PC-3 (cell line): ENCODE measurements at regions not wholly inside any gene's neighbourhood (a gene's known extent, or its start where the extent isn't known, plus 50 kb on each side); places are given as distances from the start of the nearest gene placed in this dataset.
A peak's percentile ranks its signal among the peaks of the same experiment; 100 is the strongest.

ENCODE experiments used
- ATAC-seq: fragments of 200-7000 bp; cut with Tn5 transposase; 2 replicates; pipeline ENCODE4 v1.9.1; 2020; ENCODE audit warnings: mild to moderate bottlenecking, moderate library complexity
- BruUV-seq: library from RNA; stranded (reverse); fragments of 400-500 nt; replicated peaks from 2 replicates; lab custom pipeline; 2021; lab: Mats Ljungman, UMichigan
- CTCF ChIA-PET: fragments of 300-600 bp; sonication (Branson Sonifier 250); formaldehyde crosslinking; loops from one replicate; lab custom pipeline; 2022; ENCODE audit warnings: antibody characterized with exemption; lab: Charles Lee
- POLR2A ChIA-PET: fragments of 300-600 bp; sonication (Branson Sonifier 250); formaldehyde crosslinking; loops from one replicate; lab custom pipeline; 2022; ENCODE audit warnings: antibody characterized with exemption; ENCODE audit not compliant: unreplicated experiment; lab: Charles Lee
- DNase-seq: peaks from one replicate; pipeline ENCODE4 v3.0.0-alpha.2; 2015
- H2AFZ ChIP-seq: fragments of 300-600 bp; sonication (generic); 2 replicates; pipeline ENCODE4 v1.6.0; 2016; ENCODE audit warnings: antibody characterized with exemption, low read length
- H3F3A ChIP-seq: fragments of 300-600 bp; sonication (generic); one replicate; pipeline ENCODE4 v1.6.0; 2017; ENCODE audit warnings: antibody characterized with exemption, low read length, control low read depth, mild to moderate bottlenecking; ENCODE audit not compliant: unreplicated experiment
- H3K27ac ChIP-seq: fragments of 300-600 bp; sonication (generic); 2 replicates; pipeline ENCODE4 v1.5.1; 2016; ENCODE audit warnings: mild to moderate bottlenecking, low read length
- H3K27me3 ChIP-seq: fragments of 300-600 bp; sonication (generic); 2 replicates; pipeline ENCODE4 v1.6.1; 2016; ENCODE audit warnings: low read length, mixed read lengths
- H3K36me3 ChIP-seq: fragments of 300-600 bp; sonication (generic); 2 replicates; pipeline ENCODE4 v1.6.1; 2016; ENCODE audit warnings: low read depth, mixed run types, low read length, mixed read lengths
- H3K4me1 ChIP-seq: fragments of 300-600 bp; sonication (generic); 2 replicates; pipeline ENCODE4 v1.5.1; 2016; ENCODE audit warnings: low read length; ENCODE audit not compliant: insufficient read depth
- H3K4me2 ChIP-seq: fragments of 300-600 bp; sonication (generic); 2 replicates; pipeline ENCODE4 v1.6.0; 2016; ENCODE audit warnings: low read length
- H3K4me3 ChIP-seq: fragments of 300-600 bp; sonication (generic); 2 replicates; pipeline ENCODE4 v1.5.1; 2016; ENCODE audit warnings: mild to moderate bottlenecking, low read length, mixed read lengths
- H3K79me2 ChIP-seq: fragments of 300-600 bp; sonication (generic); 2 replicates; pipeline ENCODE4 v1.6.1; 2017; ENCODE audit warnings: low read length, mixed read lengths
- H3K9ac ChIP-seq: fragments of 300-600 bp; sonication (generic); 2 replicates; pipeline ENCODE4 v1.6.0; 2016; ENCODE audit warnings: mild to moderate bottlenecking, low read length
- H3K9me2 ChIP-seq: fragments of 300-600 bp; sonication (generic); replicated peaks from 2 replicates; pipeline ENCODE4 v1.6.1; 2016; ENCODE audit warnings: mixed run types, low read length, mixed read lengths
- H3K9me3 ChIP-seq: fragments of 300-600 bp; sonication (generic); 2 replicates; pipeline ENCODE4 v1.6.1; 2016; ENCODE audit warnings: low read length, mixed read lengths
- H4K20me1 ChIP-seq: fragments of 300-600 bp; sonication (generic); 2 replicates; pipeline ENCODE4 v1.6.1; 2016; ENCODE audit warnings: low read length, mixed read lengths
- EZH2 ChIP-seq: fragments of 300-600 bp; sonication (generic); IDR thresholded peaks from one replicate; pipeline ENCODE4 v1.6.1; 2017; ENCODE audit warnings: antibody characterized with exemption, mild to moderate bottlenecking, low read length; ENCODE audit not compliant: unreplicated experiment
- EZH2phosphoT487 ChIP-seq: fragments of 300-600 bp; sonication (generic); IDR thresholded peaks from 2 replicates; pipeline ENCODE4 v1.6.1; 2018; ENCODE audit warnings: mild to moderate bottlenecking, antibody characterized with exemption, low read length, borderline replicate concordance
- intact Hi-C: fragments of 100-400 bp; cut with micrococcal nuclease; formaldehyde crosslinking; loops from 2 replicates; pipeline ENCODE4 v1.9.0; 2023
- TF ChIP-seq, protein P1 (sequence below): fragments of 300-600 bp; sonication (generic); conservative IDR thresholded peaks from 2 replicates; pipeline ENCODE4 v1.5.1; 2017; ENCODE audit warnings: antibody characterized with exemption, low read depth, mild to moderate bottlenecking, low read length

- H3K4me2 ChIP-seq, result no peak overlapping the region
- H3K9me3 ChIP-seq, result no peaks in the 10 kb centered on the region
- H3K27me3 ChIP-seq, result no peaks in the 10 kb centered on the region
- ChIA-PET POLR2A (no interaction called here), CTCF (no interaction called here)
- H3K9me2 ChIP-seq, result no peaks in the 10 kb centered on the region
- no peak overlapping the region for H3K9ac ChIP-seq
- no peaks in the 10 kb centered on the region for H3K79me2 ChIP-seq
- H3K4me3 ChIP-seq, result no peak overlapping the region
- no peaks in the 10 kb centered on the region for H3K36me3 ChIP-seq
- H3F3A ChIP-seq, result no peaks in the 10 kb centered on the region
- no peak overlapping the region for H2AFZ ChIP-seq
- H3K4me1 ChIP-seq, result no peaks in the 10 kb centered on the region
- DNase-seq, result no peak
- intact Hi-C loops, result loop anchor here (5.0 to 10.0 kb wide), 2 partner anchors 570 to 1987 kb away; no protein-coding TSS in a partner anchor
- H3K27ac ChIP-seq, result no peak overlapping the region
- no peak for TF ChIP-seq EZH2phosphoT487
- TF ChIP-seq, protein P1, sequence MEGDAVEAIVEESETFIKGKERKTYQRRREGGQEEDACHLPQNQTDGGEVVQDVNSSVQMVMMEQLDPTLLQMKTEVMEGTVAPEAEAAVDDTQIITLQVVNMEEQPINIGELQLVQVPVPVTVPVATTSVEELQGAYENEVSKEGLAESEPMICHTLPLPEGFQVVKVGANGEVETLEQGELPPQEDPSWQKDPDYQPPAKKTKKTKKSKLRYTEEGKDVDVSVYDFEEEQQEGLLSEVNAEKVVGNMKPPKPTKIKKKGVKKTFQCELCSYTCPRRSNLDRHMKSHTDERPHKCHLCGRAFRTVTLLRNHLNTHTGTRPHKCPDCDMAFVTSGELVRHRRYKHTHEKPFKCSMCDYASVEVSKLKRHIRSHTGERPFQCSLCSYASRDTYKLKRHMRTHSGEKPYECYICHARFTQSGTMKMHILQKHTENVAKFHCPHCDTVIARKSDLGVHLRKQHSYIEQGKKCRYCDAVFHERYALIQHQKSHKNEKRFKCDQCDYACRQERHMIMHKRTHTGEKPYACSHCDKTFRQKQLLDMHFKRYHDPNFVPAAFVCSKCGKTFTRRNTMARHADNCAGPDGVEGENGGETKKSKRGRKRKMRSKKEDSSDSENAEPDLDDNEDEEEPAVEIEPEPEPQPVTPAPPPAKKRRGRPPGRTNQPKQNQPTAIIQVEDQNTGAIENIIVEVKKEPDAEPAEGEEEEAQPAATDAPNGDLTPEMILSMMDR, result no peak
- no peak for TF ChIP-seq EZH2
- ATAC-seq, result no peak
- BruUV-seq, result no TSS peak
- H4K20me1 ChIP-seq, result no peaks in the 10 kb centered on the region
These were observed 991.1 kb downstream of the STPG2 start for GRCh38 chr4:97152149-97152548.

DNA sequence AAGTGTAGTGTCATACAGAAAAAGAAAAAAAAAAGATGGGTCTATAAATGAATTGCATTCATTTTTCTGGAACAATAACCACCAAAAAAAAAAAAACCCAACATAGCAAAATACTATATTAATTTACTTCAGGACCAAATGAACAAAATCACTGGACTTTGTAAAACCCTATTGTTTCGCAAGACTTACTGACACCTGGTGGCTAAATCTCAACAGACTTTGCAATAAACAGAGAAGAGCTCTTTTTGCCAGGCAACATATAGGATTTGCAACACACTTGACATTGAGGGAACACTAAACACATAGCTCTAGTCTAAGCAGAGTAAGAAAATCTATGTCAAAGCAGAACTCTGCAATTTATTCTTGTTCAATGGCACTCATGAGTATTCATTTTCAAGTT, 990.2 kb downstream of the STPG2 start:
- H3K4me3 ChIP-seq, result no peak overlapping the region
- no peaks in the 10 kb centered on the region for H3K9me3 ChIP-seq
- H3K27me3 ChIP-seq, result no peaks in the 10 kb centered on the region
- POLR2A ChIA-PET, result no interaction called here
- H3F3A ChIP-seq, result no peaks in the 10 kb centered on the region
- CTCF ChIA-PET, result interaction anchor here (0.7 kb wide), 2 partner anchors 137 to 1249 kb away, joined by 4 to 8 read pairs; no protein-coding TSS in a partner anchor
- no peak overlapping the region for H2AFZ ChIP-seq
- no peaks in the 10 kb centered on the region for H3K36me3 ChIP-seq
- H3K9ac ChIP-seq, result no peak overlapping the region
- H3K4me1 ChIP-seq, result no peaks in the 10 kb centered on the region
- peak; percentile 35 for DNase-seq
- BruUV-seq, result no TSS peak
- ATAC-seq, result no peak; the same call in 1 of the 2 replicates
- TF ChIP-seq, protein P1, result peak; percentile 54
- TF ChIP-seq EZH2 (no peak), EZH2phosphoT487 (no peak)
- no peaks in the 10 kb centered on the region for H3K9me2 ChIP-seq
- H3K4me2 ChIP-seq, result no peak overlapping the region
- no peaks in the 10 kb centered on the region for H3K79me2 ChIP-seq
- intact Hi-C loops, result loop anchor here (5.0 to 10.0 kb wide), 2 partner anchors 569 to 1988 kb away; no protein-coding TSS in a partner anchor
- no peaks in the 10 kb centered on the region for H4K20me1 ChIP-seq
- H3K27ac ChIP-seq, result no peak overlapping the region

DNA sequence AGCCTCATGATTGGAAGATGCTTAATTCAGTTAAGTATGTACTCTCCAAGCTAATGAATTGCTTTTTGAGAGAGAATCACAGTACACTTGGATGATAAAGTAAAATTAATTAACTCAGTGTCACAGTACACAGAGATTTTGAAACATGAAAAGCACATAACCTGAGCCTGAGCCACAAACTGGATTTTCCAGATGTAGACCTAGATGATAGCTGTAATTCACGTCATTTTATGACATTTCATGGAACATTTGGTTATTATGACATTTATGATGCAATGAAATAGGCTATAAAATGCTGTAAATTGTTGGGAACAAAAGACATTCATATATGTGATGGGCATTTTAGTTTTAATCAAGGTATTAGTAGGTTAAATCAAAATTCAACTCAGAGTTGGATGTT, 983.7 kb downstream of the STPG2 start:
- Histone ChIP-seq H3K9me3 (no peaks in the 10 kb centered on the region), H3K4me3 (no peak overlapping the region), H3K9me2 (no peaks in the 10 kb centered on the region), H3K79me2 (no peaks in the 10 kb centered on the region), H3K27ac (no peak overlapping the region), H3F3A (no peaks in the 10 kb centered on the region), H3K27me3 (no peaks in the 10 kb centered on the region), H3K9ac (no peak overlapping the region), H2AFZ (no peak overlapping the region), H3K4me2 (no peak overlapping the region), H3K4me1 (no peaks in the 10 kb centered on the region), H3K36me3 (no peaks in the 10 kb centered on the region), H4K20me1 (no peaks in the 10 kb centered on the region)
- BruUV-seq, result no TSS peak
- intact Hi-C loops, result loop anchor here (10.0 kb wide), 1 partner anchor 1995 kb away; no protein-coding TSS in a partner anchor
- DNase-seq, result no peak
- TF ChIP-seq EZH2 (no peak), EZH2phosphoT487 (no peak)
- TF ChIP-seq, protein P1, result no peak
- ATAC-seq, result no peak
- POLR2A ChIA-PET, result no interaction called here
- CTCF ChIA-PET, result no interaction called here
